Activated CD4-positive, alpha-beta T cell treated with anti-CD3 and anti-CD28 coated beads, Interleukin-2, amount 10 ng/mL, durations not matched to agents 7 days and 5 days (primary cell): ENCODE measurements at regions not wholly inside any gene's neighbourhood (a gene's known extent, or its start where the extent isn't known, plus 50 kb on each side); places are given as distances from the start of the nearest gene placed in this dataset.

ENCODE experiments used
- CTCF ChIA-PET: fragments of 350-600 bp; sonication (Branson Sonifier 250); formaldehyde crosslinking; loops from one replicate; lab custom pipeline; 2021; ENCODE audit warnings: antibody characterized with exemption; lab: Charles Lee
- POLR2A ChIA-PET: fragments of 350-600 bp; sonication (Branson Sonifier 250); formaldehyde crosslinking; loops from one replicate; lab custom pipeline; 2021; ENCODE audit warnings: antibody characterized with exemption; lab: Charles Lee
- DNase-seq: peaks from one replicate; pipeline ENCODE4 v3.0.0-alpha.2; 2020
- H3K27ac Mint-ChIP-seq: one replicate; pipeline ENCODE4 v1.8.0; 2021; ENCODE audit warnings: mild to moderate bottlenecking, moderate library complexity, mixed read lengths
- H3K27me3 Mint-ChIP-seq: one replicate; pipeline ENCODE4 v1.8.0; 2021; ENCODE audit warnings: mixed read lengths
- H3K36me3 Mint-ChIP-seq: one replicate; pipeline ENCODE4 v1.8.0; 2021; ENCODE audit warnings: low read depth, mixed read lengths
- H3K4me1 Mint-ChIP-seq: one replicate; pipeline ENCODE4 v1.8.0; 2021; ENCODE audit warnings: mixed read lengths
- H3K4me3 Mint-ChIP-seq: one replicate; pipeline ENCODE4 v1.8.0; 2021; ENCODE audit warnings: mild to moderate bottlenecking, moderate library complexity, mixed read lengths
- H3K9me3 Mint-ChIP-seq: one replicate; pipeline ENCODE4 v1.8.0; 2021; ENCODE audit warnings: mixed read lengths

GRCh38 chr7:121810831-121811672 is 61.9 kb upstream of the PTPRZ1 start:
- Mint-ChIP-seq H3K27ac (no peak overlapping the region), H3K27me3 (no peaks in the 10 kb centered on the region), H3K9me3 (peaks cover 6% of the 10 kb centered on the region), H3K4me3 (no peak overlapping the region), H3K4me1 (no peaks in the 10 kb centered on the region), H3K36me3 (no peaks in the 10 kb centered on the region)
- CTCF ChIA-PET = no interaction called here
- DNase-seq = no peak
- POLR2A ChIA-PET = no interaction called here

DNA sequence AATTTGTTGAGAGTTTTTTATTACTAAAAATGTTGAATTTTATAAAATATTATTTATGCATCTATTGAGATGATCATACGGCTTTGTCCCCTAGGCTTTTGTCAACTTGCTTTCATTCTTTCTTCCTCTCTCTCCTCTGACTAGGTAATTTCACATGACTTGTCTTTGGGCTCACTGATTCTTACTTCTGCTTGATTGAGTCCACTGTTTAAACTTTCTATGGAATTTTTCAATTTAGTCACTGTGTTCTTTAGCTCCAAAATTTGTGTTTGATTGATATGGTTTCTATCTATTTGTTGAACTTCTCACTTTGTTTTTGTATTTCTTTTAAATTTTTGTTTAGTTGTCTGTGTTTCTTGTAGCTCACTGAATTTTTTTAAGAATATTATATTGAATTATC is 65.9 kb upstream of the PTPRZ1 start:
- Mint-ChIP-seq H3K27ac (no peak overlapping the region), H3K36me3 (no peaks in the 10 kb centered on the region), H3K4me3 (no peak overlapping the region), H3K9me3 (peaks cover 4% of the 10 kb centered on the region), H3K4me1 (no peaks in the 10 kb centered on the region), H3K27me3 (no peaks in the 10 kb centered on the region)
- ChIA-PET POLR2A (no interaction called here), CTCF (no interaction called here)
- no peak for DNase-seq

GRCh38 chr7:121803039-121803438 is 69.9 kb upstream of the PTPRZ1 start:
- peaks cover 3% of the 10 kb centered on the region for H3K9me3 Mint-ChIP-seq
- no peak overlapping the region for H3K27ac Mint-ChIP-seq
- DNase-seq = no peak
- CTCF ChIA-PET = no interaction called here
- no peak overlapping the region for H3K4me3 Mint-ChIP-seq
- no peaks in the 10 kb centered on the region for H3K36me3 Mint-ChIP-seq
- H3K27me3 Mint-ChIP-seq = no peaks in the 10 kb centered on the region
- no peaks in the 10 kb centered on the region for H3K4me1 Mint-ChIP-seq
- POLR2A ChIA-PET = no interaction called here

GRCh38 chr7:121800916-121801675 is 71.9 kb upstream of the PTPRZ1 start:
- H3K9me3 Mint-ChIP-seq = no peaks in the 10 kb centered on the region

GRCh38 chr7:121798896-121799295 is 74.1 kb upstream of the PTPRZ1 start:
- Mint-ChIP-seq H3K4me3 (no peak overlapping the region), H3K4me1 (no peaks in the 10 kb centered on the region), H3K36me3 (no peaks in the 10 kb centered on the region), H3K9me3 (no peaks in the 10 kb centered on the region), H3K27me3 (no peaks in the 10 kb centered on the region), H3K27ac (no peak overlapping the region)
- ChIA-PET POLR2A (no interaction called here), CTCF (no interaction called here)
- no peak for DNase-seq

More at GRCh38 chr7:121800916-121801675, 71.9 kb upstream of the PTPRZ1 start:
- Mint-ChIP-seq H3K27ac (no peak overlapping the region), H3K4me3 (no peak overlapping the region), H3K4me1 (no peaks in the 10 kb centered on the region), H3K36me3 (no peaks in the 10 kb centered on the region), H3K27me3 (no peaks in the 10 kb centered on the region)
- DNase-seq = no peak
- ChIA-PET POLR2A (no interaction called here), CTCF (interaction anchor here (0.6 kb wide), 1 partner anchor 24 kb away, joined by 3 read pairs; no protein-coding TSS in a partner anchor)

DNA sequence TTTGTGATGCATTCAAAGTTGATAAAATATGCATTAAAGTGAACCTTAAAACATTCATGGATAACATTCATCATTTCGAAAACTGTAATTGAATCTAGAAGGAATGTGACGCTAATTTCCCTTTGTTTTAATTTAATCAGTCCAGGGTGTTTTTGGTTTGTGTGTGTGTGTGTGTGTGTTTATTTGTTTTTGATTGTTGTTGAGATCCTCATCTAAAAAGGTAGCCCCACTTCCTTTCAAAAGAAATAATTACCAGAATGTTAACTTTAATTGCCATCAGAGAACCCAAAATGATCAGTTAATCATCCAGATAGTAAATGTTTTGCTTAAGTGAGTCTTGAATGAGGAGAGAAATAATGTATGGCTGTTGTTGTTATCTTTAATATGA is 74.5 kb upstream of the PTPRZ1 start:
- no peaks in the 10 kb centered on the region for H3K36me3 Mint-ChIP-seq
- no peak overlapping the region for H3K27ac Mint-ChIP-seq
- DNase-seq = no peak
- ChIA-PET POLR2A (no interaction called here), CTCF (no interaction called here)
- no peaks in the 10 kb centered on the region for H3K4me1 Mint-ChIP-seq
- no peaks in the 10 kb centered on the region for H3K9me3 Mint-ChIP-seq
- H3K4me3 Mint-ChIP-seq = no peak overlapping the region
- H3K27me3 Mint-ChIP-seq = no peaks in the 10 kb centered on the region

DNA sequence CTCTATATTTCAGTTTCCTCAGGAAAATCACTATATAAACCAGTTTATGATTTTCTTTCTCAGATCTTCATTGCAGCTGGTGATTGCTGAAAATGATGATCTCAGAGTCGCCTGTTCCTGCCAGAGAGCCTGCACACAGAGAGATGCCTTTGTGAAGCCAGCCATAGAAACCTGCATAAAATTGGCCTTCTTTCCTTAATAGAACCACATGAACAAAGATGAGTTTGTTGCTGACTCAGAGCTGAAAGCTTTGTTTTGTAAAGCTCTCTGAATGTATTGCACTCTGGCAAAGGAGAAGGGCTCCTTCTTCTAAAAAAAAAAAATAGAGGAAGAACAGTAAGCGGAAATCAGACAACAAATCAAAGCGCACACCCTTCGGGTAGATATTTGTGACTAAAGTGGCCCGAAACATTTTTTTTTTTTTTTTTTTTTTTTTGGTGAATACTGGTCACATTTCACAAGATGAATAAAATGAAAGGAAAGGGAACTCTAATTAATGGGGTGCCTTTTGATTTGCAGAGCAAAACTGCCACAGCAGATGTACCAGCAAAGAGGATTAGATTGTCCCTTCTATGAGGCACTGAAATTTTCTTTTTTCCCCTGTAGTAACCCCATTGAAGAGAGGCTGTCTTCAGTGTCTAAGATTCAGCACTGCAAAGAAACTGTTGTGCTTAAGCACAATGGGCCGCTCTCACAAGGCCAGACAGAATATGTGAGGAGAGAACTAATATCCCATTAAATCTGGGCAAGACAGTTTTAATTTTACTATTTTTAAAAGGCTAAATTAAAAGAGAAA is 75.1 kb upstream of the PTPRZ1 start:
- no peaks in the 10 kb centered on the region for H3K36me3 Mint-ChIP-seq
- CTCF ChIA-PET = no interaction called here
- POLR2A ChIA-PET = no interaction called here
- no peaks in the 10 kb centered on the region for H3K9me3 Mint-ChIP-seq
- DNase-seq = no peak
- no peaks in the 10 kb centered on the region for H3K27me3 Mint-ChIP-seq
- no peak overlapping the region for H3K27ac Mint-ChIP-seq
- H3K4me3 Mint-ChIP-seq = no peak overlapping the region
- H3K4me1 Mint-ChIP-seq = no peaks in the 10 kb centered on the region

- no peaks in the 10 kb centered on the region for H3K27me3 Mint-ChIP-seq
- no peak overlapping the region for H3K27ac Mint-ChIP-seq
- no peak for DNase-seq
- no peaks in the 10 kb centered on the region for H3K36me3 Mint-ChIP-seq
- CTCF ChIA-PET = no interaction called here
- H3K4me1 Mint-ChIP-seq = no peaks in the 10 kb centered on the region
- POLR2A ChIA-PET = no interaction called here
- H3K4me3 Mint-ChIP-seq = no peak overlapping the region
- no peaks in the 10 kb centered on the region for H3K9me3 Mint-ChIP-seq
Observed at GRCh38 chr7:121796936-121797656, 75.9 kb upstream of the PTPRZ1 start.

- H3K27ac Mint-ChIP-seq = no peak overlapping the region
- no peak overlapping the region for H3K4me3 Mint-ChIP-seq
- ChIA-PET POLR2A (no interaction called here), CTCF (no interaction called here)
- no peaks in the 10 kb centered on the region for H3K9me3 Mint-ChIP-seq
- H3K27me3 Mint-ChIP-seq = no peaks in the 10 kb centered on the region
- H3K4me1 Mint-ChIP-seq = no peaks in the 10 kb centered on the region
- no peak for DNase-seq
- no peaks in the 10 kb centered on the region for H3K36me3 Mint-ChIP-seq
Observed at GRCh38 chr7:121796381-121796780, 76.6 kb upstream of the PTPRZ1 start.

- Mint-ChIP-seq H3K27me3 (no peaks in the 10 kb centered on the region), H3K36me3 (no peaks in the 10 kb centered on the region), H3K4me1 (no peaks in the 10 kb centered on the region), H3K27ac (no peak overlapping the region), H3K4me3 (no peak overlapping the region), H3K9me3 (no peaks in the 10 kb centered on the region)
- CTCF ChIA-PET = interaction anchor here (1.0 kb wide), 1 partner anchor 14 kb away, joined by 3 read pairs; no protein-coding TSS in a partner anchor
- no peak for DNase-seq
- POLR2A ChIA-PET = no interaction called here
Observed at GRCh38 chr7:121795736-121796135, 77.2 kb upstream of the PTPRZ1 start.

- peaks cover 4% of the 10 kb centered on the region for H3K9me3 Mint-ChIP-seq
- H3K4me3 Mint-ChIP-seq = no peak overlapping the region
- H3K4me1 Mint-ChIP-seq = no peaks in the 10 kb centered on the region
- ChIA-PET POLR2A (no interaction called here), CTCF (no interaction called here)
- no peaks in the 10 kb centered on the region for H3K27me3 Mint-ChIP-seq
- no peak overlapping the region for H3K27ac Mint-ChIP-seq
- H3K36me3 Mint-ChIP-seq = no peaks in the 10 kb centered on the region
- DNase-seq = no peak
Observed at GRCh38 chr7:121793716-121794115, 79.2 kb upstream of the PTPRZ1 start.

GRCh38 chr7:121777672-121778071 is 95.3 kb upstream of the PTPRZ1 start:
- no peak overlapping the region for H3K4me3 Mint-ChIP-seq
- no peaks in the 10 kb centered on the region for H3K9me3 Mint-ChIP-seq
- H3K36me3 Mint-ChIP-seq = no peaks in the 10 kb centered on the region
- no peaks in the 10 kb centered on the region for H3K4me1 Mint-ChIP-seq
- ChIA-PET CTCF (interaction anchor here (0.7 kb wide), 1 partner anchor 49 kb away, joined by 5 read pairs; no protein-coding TSS in a partner anchor), POLR2A (no interaction called here)
- DNase-seq = no peak
- no peak overlapping the region for H3K27ac Mint-ChIP-seq
- H3K27me3 Mint-ChIP-seq = no peaks in the 10 kb centered on the region
